DOHH2 (cell line): ENCODE measurements at regions not wholly inside any gene's neighbourhood (a gene's known extent, or its start where the extent isn't known, plus 50 kb on each side); places are given as distances from the start of the nearest gene placed in this dataset.

ENCODE experiments used
- EZH2phosphoT487 ChIP-seq: fragments of 200-600 bp; sonication (generic); IDR thresholded peaks from 2 replicates; pipeline ENCODE4 v1.6.1; 2017; ENCODE audit warnings: borderline replicate concordance, mild to moderate bottlenecking, antibody characterized with exemption, low read length, moderate library complexity, mixed read lengths
- TF ChIP-seq, protein P1 (sequence below): fragments of 200-600 bp; sonication (generic); IDR thresholded peaks from one replicate; pipeline ENCODE4 v1.5.1; 2014; ENCODE audit warnings: antibody characterized with exemption, mild to moderate bottlenecking, low read depth, low read length; ENCODE audit not compliant: poor library complexity, severe bottlenecking

DNA sequence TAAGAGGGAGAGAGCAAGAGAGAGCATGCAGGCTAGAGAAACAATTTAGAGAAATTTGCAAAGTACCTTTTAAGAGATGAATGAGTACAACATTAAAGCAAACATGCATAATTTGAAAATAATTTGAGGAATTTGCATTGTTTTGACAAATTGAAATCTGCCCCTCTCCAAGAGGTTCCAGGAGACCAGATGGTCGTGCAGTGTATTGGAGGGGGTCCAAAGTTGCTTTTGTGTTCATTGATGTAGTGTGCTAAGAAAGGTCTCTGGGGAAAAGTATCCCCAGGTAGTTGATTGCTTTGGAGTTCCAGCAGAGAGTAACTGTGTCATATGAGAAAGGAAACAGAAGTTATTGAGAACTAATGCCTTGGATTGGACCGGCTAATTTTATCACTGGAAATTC is 635.0 kb upstream of the TENM3 start:
- TF ChIP-seq, protein P1, sequence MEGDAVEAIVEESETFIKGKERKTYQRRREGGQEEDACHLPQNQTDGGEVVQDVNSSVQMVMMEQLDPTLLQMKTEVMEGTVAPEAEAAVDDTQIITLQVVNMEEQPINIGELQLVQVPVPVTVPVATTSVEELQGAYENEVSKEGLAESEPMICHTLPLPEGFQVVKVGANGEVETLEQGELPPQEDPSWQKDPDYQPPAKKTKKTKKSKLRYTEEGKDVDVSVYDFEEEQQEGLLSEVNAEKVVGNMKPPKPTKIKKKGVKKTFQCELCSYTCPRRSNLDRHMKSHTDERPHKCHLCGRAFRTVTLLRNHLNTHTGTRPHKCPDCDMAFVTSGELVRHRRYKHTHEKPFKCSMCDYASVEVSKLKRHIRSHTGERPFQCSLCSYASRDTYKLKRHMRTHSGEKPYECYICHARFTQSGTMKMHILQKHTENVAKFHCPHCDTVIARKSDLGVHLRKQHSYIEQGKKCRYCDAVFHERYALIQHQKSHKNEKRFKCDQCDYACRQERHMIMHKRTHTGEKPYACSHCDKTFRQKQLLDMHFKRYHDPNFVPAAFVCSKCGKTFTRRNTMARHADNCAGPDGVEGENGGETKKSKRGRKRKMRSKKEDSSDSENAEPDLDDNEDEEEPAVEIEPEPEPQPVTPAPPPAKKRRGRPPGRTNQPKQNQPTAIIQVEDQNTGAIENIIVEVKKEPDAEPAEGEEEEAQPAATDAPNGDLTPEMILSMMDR, result no peak
- no peak for TF ChIP-seq EZH2phosphoT487
